H1 (cell line): ENCODE measurements at regions not wholly inside any gene's neighbourhood (a gene's known extent, or its start where the extent isn't known, plus 50 kb on each side); places are given as distances from the start of the nearest gene placed in this dataset.

Experiments
- FOSL1 ChIP-seq: IDR thresholded peaks from 2 replicates; pipeline ENCODE4 v1.6.1; 2011; ENCODE audit warnings: mild to moderate bottlenecking, low read depth, low read length, moderate library complexity; ENCODE audit not compliant: insufficient read depth
- HDAC6 ChIP-seq: IDR thresholded peaks from one replicate; pipeline ENCODE4 v1.7.1; 2012; ENCODE audit warnings: low read depth, mild to moderate bottlenecking, inconsistent platforms, low read length, moderate library complexity
- TF ChIP-seq, protein P1 (sequence below): IDR thresholded peaks from 2 replicates; pipeline ENCODE4 v1.6.1; 2012; ENCODE audit warnings: inconsistent platforms

GRCh38 chr4:93960450-93960849, 131.9 kb downstream of the ATOH1 start (continued):
- TF ChIP-seq FOSL1 (no peak), HDAC6 (no peak)
- TF ChIP-seq, protein P1, sequence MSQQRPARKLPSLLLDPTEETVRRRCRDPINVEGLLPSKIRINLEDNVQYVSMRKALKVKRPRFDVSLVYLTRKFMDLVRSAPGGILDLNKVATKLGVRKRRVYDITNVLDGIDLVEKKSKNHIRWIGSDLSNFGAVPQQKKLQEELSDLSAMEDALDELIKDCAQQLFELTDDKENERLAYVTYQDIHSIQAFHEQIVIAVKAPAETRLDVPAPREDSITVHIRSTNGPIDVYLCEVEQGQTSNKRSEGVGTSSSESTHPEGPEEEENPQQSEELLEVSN: no peak
